GM12891 (cell line): ENCODE measurements at regions not wholly inside any gene's neighbourhood (a gene's known extent, or its start where the extent isn't known, plus 50 kb on each side); places are given as distances from the start of the nearest gene placed in this dataset.

Source experiments
- PAX5 ChIP-seq: IDR thresholded peaks from 2 replicates; pipeline ENCODE4 v1.6.1; 2011; ENCODE audit warnings: low read length, moderate library complexity, mild to moderate bottlenecking; ENCODE audit not compliant: insufficient read depth, severe bottlenecking
- POLR2A ChIP-seq: IDR thresholded peaks from 2 replicates; pipeline ENCODE4 v1.6.1; 2011; ENCODE audit warnings: low read depth, low read length, control low read depth
- POLR2AphosphoS5 ChIP-seq: IDR thresholded peaks from 2 replicates; pipeline ENCODE4 v1.6.1; 2011; ENCODE audit warnings: low read depth, low read length, control low read depth
- POU2F2 ChIP-seq: IDR thresholded peaks from 2 replicates; pipeline ENCODE4 v1.6.1; 2011; ENCODE audit warnings: low read depth, mild to moderate bottlenecking, control low read depth, low read length, moderate library complexity
- SPI1 ChIP-seq: IDR thresholded peaks from 2 replicates; pipeline ENCODE4 v1.6.1; 2011; ENCODE audit warnings: low read depth, low read length, control low read depth
- TAF1 ChIP-seq: IDR thresholded peaks from 2 replicates; pipeline ENCODE4 v1.6.1; 2011; ENCODE audit warnings: low read depth, low read length, control low read depth

DNA sequence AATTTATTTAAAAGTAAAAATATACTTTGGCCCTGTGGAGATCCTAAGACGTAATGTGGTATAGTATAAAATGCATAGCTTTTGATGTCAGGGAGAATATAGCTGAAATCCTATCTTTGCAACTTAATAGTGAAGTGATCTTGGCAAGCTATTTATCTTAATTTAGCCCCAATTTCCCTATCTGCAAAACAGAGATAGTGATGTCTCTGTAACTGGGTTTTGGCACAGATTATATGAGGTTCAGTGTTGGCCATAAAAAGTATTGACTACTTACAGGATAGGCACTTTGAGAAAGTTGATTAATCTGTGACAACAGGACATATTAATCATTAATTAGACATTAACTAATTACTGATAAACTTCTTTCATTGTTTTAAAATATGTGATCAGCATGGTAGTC lies 89.2 kb downstream of the ISL1 start:
- TF ChIP-seq POLR2A: no peak
- TF ChIP-seq TAF1: no peak
- TF ChIP-seq POLR2AphosphoS5: no peak
- no peak for TF ChIP-seq SPI1
- TF ChIP-seq POU2F2: no peak
- no peak for TF ChIP-seq PAX5
